ENCODE measurements at regions not wholly inside any gene's neighbourhood (a gene's known extent, or its start where the extent isn't known, plus 50 kb on each side); places are given as distances from the start of the nearest gene placed in this dataset.

DNA sequence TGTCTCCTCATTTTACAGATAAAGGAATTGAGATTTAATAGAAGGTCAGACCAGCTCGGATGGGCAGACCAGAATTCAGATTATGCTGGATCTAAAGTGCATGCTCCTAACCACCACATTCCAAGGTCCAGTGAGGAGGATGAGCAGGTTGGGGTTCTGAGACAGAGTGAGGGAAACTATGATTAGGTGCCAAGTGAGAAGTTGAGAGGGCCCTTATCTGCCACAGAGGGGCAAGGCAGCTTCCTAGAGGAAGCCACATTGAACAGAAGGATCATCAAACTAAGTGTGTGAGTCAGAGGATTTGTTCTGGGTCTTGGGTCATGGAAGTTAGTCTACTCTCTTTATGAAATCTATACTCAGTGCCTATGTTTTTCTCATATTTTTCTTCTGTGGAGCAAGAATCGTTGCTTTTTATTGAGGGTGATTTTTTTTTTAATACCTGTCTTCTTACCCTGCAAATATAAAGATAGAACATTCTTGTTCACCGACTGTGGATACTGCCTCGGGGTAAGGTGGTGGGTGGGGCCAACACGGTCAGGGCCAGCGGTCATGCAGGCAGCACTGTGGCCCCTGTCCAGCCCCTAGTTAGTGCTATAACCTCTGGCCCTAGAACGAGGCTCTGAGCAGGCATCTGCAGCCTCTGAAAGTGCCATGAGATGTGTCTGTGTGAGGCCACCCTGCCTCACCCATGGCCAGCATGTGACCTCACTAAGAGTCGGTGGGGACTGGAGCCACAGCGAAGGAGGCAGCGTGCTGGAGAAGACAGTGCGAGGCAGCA lies 55.6 kb upstream of the PTHLH start:
- Histone ChIP-seq H3K4me3 (ENCODE audit: low read length) (no peak overlapping the region), H3K27me3 (ENCODE audit: insufficient read depth, low read depth, low read length) (no peaks in the 10 kb centered on the region), H4K20me1 (ENCODE audit: insufficient read depth) (no peaks in the 10 kb centered on the region), H3K9me2 (ENCODE audit: insufficient read depth, low read length) (no peaks in the 10 kb centered on the region), H3K36me3 (ENCODE audit: insufficient read depth, low read length) (no peaks in the 10 kb centered on the region), H3K27ac (ENCODE audit: low read length) (no peak overlapping the region), H3K9me3 (ENCODE audit: low read length) (no peaks in the 10 kb centered on the region), H3F3A (ENCODE audit: insufficient read depth, low read length, poor library complexity, severe bottlenecking) (no peaks in the 10 kb centered on the region), H3K79me2 (replicated peaks; ENCODE audit: insufficient read depth, low read length) (no peaks in the 10 kb centered on the region), H3K4me2 (ENCODE audit: low read length) (no peak overlapping the region), H3K9ac (ENCODE audit: low read length) (no peak overlapping the region), H2AFZ (ENCODE audit: low read depth, low read length) (no peak overlapping the region)
- TF ChIP-seq MXI1 (conservative IDR thresholded peaks at IDR 0.05; ENCODE audit: poor library complexity, severe bottlenecking) (no peak), TAF1 (IDR thresholded peaks at IDR 0.05; ENCODE audit: low read depth) (no peak)
- TF ChIP-seq, protein P1, sequence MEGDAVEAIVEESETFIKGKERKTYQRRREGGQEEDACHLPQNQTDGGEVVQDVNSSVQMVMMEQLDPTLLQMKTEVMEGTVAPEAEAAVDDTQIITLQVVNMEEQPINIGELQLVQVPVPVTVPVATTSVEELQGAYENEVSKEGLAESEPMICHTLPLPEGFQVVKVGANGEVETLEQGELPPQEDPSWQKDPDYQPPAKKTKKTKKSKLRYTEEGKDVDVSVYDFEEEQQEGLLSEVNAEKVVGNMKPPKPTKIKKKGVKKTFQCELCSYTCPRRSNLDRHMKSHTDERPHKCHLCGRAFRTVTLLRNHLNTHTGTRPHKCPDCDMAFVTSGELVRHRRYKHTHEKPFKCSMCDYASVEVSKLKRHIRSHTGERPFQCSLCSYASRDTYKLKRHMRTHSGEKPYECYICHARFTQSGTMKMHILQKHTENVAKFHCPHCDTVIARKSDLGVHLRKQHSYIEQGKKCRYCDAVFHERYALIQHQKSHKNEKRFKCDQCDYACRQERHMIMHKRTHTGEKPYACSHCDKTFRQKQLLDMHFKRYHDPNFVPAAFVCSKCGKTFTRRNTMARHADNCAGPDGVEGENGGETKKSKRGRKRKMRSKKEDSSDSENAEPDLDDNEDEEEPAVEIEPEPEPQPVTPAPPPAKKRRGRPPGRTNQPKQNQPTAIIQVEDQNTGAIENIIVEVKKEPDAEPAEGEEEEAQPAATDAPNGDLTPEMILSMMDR (IDR thresholded peaks at IDR 0.05; ENCODE audit: poor library complexity, severe bottlenecking), result no peak

DNA sequence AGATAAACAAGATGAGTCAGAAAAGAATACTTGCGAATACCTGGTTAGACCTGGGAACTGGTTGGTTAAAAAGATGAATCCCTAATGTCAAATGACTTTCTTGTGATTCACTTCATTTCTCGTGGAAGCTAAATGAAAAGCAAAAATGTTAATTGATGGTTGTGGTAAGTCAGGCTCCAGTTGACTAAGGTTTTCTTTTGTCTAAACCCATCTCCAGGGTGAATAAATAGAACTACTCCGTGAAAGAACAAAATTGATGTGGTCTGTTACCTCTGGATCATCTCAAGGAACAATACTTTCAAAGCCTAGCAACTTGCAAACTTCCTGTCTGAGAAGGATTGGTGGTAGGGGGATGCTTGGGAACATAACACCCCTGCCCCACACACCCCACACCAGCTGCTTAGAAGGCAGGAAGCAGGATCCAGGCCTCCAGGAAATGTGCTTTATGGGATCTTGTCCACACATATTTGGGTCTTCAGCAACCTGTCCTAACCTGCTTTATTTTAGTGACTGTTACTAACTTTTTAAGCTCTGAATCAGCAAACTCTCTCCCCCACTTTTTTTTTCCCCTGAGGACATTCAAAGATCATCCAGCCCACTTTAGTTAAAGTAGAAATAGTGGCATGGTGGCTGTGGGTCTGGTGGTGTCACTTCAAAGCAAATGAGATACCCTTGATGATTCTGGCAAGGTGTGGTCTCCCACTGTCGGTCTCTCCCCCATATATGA lies 60.4 kb upstream of the PTHLH start:
- no peaks in the 10 kb centered on the region for H3F3A ChIP-seq (ENCODE audit: insufficient read depth, low read length, poor library complexity, severe bottlenecking)
- H3K27ac ChIP-seq (ENCODE audit: low read length), result no peak overlapping the region
- no peak overlapping the region for H2AFZ ChIP-seq (ENCODE audit: low read depth, low read length)
- TF ChIP-seq RAD21 (conservative IDR thresholded peaks at IDR 0.05), result no peak
- TF ChIP-seq EZH2 (IDR thresholded peaks at IDR 0.05; ENCODE audit: borderline replicate concordance, insufficient read depth, low read length, poor library complexity, severe bottlenecking), result no peak
- TF ChIP-seq, protein P1 (IDR thresholded peaks at IDR 0.05; ENCODE audit: poor library complexity, severe bottlenecking), result no peak
- no peak for TF ChIP-seq EP300 (conservative IDR thresholded peaks at IDR 0.05; ENCODE audit: poor library complexity, severe bottlenecking)
- TF ChIP-seq, protein P2, sequence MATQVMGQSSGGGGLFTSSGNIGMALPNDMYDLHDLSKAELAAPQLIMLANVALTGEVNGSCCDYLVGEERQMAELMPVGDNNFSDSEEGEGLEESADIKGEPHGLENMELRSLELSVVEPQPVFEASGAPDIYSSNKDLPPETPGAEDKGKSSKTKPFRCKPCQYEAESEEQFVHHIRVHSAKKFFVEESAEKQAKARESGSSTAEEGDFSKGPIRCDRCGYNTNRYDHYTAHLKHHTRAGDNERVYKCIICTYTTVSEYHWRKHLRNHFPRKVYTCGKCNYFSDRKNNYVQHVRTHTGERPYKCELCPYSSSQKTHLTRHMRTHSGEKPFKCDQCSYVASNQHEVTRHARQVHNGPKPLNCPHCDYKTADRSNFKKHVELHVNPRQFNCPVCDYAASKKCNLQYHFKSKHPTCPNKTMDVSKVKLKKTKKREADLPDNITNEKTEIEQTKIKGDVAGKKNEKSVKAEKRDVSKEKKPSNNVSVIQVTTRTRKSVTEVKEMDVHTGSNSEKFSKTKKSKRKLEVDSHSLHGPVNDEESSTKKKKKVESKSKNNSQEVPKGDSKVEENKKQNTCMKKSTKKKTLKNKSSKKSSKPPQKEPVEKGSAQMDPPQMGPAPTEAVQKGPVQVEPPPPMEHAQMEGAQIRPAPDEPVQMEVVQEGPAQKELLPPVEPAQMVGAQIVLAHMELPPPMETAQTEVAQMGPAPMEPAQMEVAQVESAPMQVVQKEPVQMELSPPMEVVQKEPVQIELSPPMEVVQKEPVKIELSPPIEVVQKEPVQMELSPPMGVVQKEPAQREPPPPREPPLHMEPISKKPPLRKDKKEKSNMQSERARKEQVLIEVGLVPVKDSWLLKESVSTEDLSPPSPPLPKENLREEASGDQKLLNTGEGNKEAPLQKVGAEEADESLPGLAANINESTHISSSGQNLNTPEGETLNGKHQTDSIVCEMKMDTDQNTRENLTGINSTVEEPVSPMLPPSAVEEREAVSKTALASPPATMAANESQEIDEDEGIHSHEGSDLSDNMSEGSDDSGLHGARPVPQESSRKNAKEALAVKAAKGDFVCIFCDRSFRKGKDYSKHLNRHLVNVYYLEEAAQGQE (IDR thresholded peaks at IDR 0.05; ENCODE audit: borderline replicate concordance), result no peak
- TF ChIP-seq SMC3 (conservative IDR thresholded peaks at IDR 0.05; ENCODE audit: poor library complexity), result no peak
- no peaks in the 10 kb centered on the region for H3K79me2 ChIP-seq (replicated peaks; ENCODE audit: insufficient read depth, low read length)
- H3K27me3 ChIP-seq (ENCODE audit: insufficient read depth, low read depth, low read length), result no peaks in the 10 kb centered on the region
- no peaks in the 10 kb centered on the region for H3K9me2 ChIP-seq (ENCODE audit: insufficient read depth, low read length)
- H4K20me1 ChIP-seq (ENCODE audit: insufficient read depth), result no peaks in the 10 kb centered on the region
- no peaks in the 10 kb centered on the region for H3K36me3 ChIP-seq (ENCODE audit: insufficient read depth, low read length)
- no peak overlapping the region for H3K4me3 ChIP-seq (ENCODE audit: low read length)
- no peaks in the 10 kb centered on the region for H3K9me3 ChIP-seq (ENCODE audit: low read length)
- no peak overlapping the region for H3K9ac ChIP-seq (ENCODE audit: low read length)
- H3K4me2 ChIP-seq (ENCODE audit: low read length), result no peak overlapping the region

Data from neural cell (in vitro differentiated cells).